MCF 10A (cell line): ENCODE measurements at regions not wholly inside any gene's neighbourhood (a gene's known extent, or its start where the extent isn't known, plus 50 kb on each side); places are given as distances from the start of the nearest gene placed in this dataset.

Experiments
- BruUV-seq: library from RNA; stranded (reverse); fragments of 400-500 nt; replicated peaks from 2 replicates; lab custom pipeline; 2021; lab: Mats Ljungman, UMichigan
- CTCF ChIA-PET: fragments of 300-600 bp; sonication (Branson Sonifier 250); formaldehyde crosslinking; extraction: SDS; loops from one replicate; lab custom pipeline; 2021; ENCODE audit warnings: antibody characterized with exemption, inconsistent platforms; lab: Yijun Ruan, JAX
- POLR2A ChIA-PET: fragments of 300-600, 350-650 bp; sonication (Branson Sonifier 250); formaldehyde crosslinking; extraction: SDS; loops from one replicate; lab custom pipeline; 2020; ENCODE audit warnings: antibody characterized with exemption, inconsistent platforms; lab: Yijun Ruan, JAX
- DNase-seq: peaks from one replicate; pipeline ENCODE4 v3.0.0-alpha.2; 2018; ENCODE audit not compliant: unreplicated experiment
- H3K27ac Mint-ChIP-seq: one replicate; pipeline ENCODE4 v1.8.0; 2022; ENCODE audit warnings: mild to moderate bottlenecking, low read depth, mixed read lengths; ENCODE audit not compliant: unreplicated experiment
- H3K27me3 Mint-ChIP-seq: one replicate; pipeline ENCODE4 v1.8.0; 2022; ENCODE audit warnings: mixed read lengths; ENCODE audit not compliant: insufficient read depth, unreplicated experiment
- H3K36me3 Mint-ChIP-seq: one replicate; pipeline ENCODE4 v1.8.0; 2022; ENCODE audit warnings: mild to moderate bottlenecking, moderate library complexity, mixed read lengths; ENCODE audit not compliant: insufficient read depth, unreplicated experiment
- H3K4me1 Mint-ChIP-seq: one replicate; pipeline ENCODE4 v1.8.0; 2022; ENCODE audit warnings: mixed read lengths; ENCODE audit not compliant: insufficient read depth, unreplicated experiment
- H3K4me3 Mint-ChIP-seq: one replicate; pipeline ENCODE4 v1.8.0; 2022; ENCODE audit warnings: mild to moderate bottlenecking, moderate library complexity, mixed read lengths; ENCODE audit not compliant: unreplicated experiment
- H3K9me3 Mint-ChIP-seq: one replicate; pipeline ENCODE4 v1.8.0; 2022; ENCODE audit warnings: mixed read lengths; ENCODE audit not compliant: unreplicated experiment
- intact Hi-C: fragments of 100-400 bp; cut with micrococcal nuclease; formaldehyde crosslinking; loops from 2 replicates; pipeline ENCODE4 v1.14.1; 2022
- TF ChIP-seq, protein P1 (sequence below): fragments of 200-600 bp; IDR thresholded peaks from one replicate; pipeline ENCODE4 v1.8.0; 2022; ENCODE audit warnings: antibody characterized with exemption, mild to moderate bottlenecking; ENCODE audit not compliant: unreplicated experiment

GRCh38 chr18:72612894-72613533 is 68.9 kb upstream of the CBLN2 start:
- no peaks in the 10 kb centered on the region for H3K27me3 Mint-ChIP-seq
- TF ChIP-seq, protein P1, sequence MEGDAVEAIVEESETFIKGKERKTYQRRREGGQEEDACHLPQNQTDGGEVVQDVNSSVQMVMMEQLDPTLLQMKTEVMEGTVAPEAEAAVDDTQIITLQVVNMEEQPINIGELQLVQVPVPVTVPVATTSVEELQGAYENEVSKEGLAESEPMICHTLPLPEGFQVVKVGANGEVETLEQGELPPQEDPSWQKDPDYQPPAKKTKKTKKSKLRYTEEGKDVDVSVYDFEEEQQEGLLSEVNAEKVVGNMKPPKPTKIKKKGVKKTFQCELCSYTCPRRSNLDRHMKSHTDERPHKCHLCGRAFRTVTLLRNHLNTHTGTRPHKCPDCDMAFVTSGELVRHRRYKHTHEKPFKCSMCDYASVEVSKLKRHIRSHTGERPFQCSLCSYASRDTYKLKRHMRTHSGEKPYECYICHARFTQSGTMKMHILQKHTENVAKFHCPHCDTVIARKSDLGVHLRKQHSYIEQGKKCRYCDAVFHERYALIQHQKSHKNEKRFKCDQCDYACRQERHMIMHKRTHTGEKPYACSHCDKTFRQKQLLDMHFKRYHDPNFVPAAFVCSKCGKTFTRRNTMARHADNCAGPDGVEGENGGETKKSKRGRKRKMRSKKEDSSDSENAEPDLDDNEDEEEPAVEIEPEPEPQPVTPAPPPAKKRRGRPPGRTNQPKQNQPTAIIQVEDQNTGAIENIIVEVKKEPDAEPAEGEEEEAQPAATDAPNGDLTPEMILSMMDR, result no peak
- no TSS peak for BruUV-seq
- H3K27ac Mint-ChIP-seq, result no peak overlapping the region
- peaks cover 6% of the 10 kb centered on the region for H3K4me1 Mint-ChIP-seq
- no peak for DNase-seq
- ChIA-PET CTCF (interaction anchor here (0.6 kb wide), 1 partner anchor 34 kb away, joined by 4 read pairs; no protein-coding TSS in a partner anchor), POLR2A (interaction anchor here (0.5 to 0.7 kb wide), 2 partner anchors 337 to 768 kb away, joined by 3 to 4 read pairs; no protein-coding TSS in a partner anchor)
- H3K4me3 Mint-ChIP-seq, result no peak overlapping the region
- no peaks in the 10 kb centered on the region for H3K36me3 Mint-ChIP-seq
- intact Hi-C loops, result no loop called here
- H3K9me3 Mint-ChIP-seq, result no peaks in the 10 kb centered on the region

GRCh38 chr18:72605376-72605775 is 61.2 kb upstream of the CBLN2 start:
- H3K4me3 Mint-ChIP-seq, result no peak overlapping the region
- intact Hi-C loops, result no loop called here
- BruUV-seq, result no TSS peak
- DNase-seq, result no peak
- CTCF ChIA-PET, result no interaction called here
- TF ChIP-seq, protein P1, result no peak
- no peaks in the 10 kb centered on the region for H3K27me3 Mint-ChIP-seq
- POLR2A ChIA-PET, result no interaction called here
- no peaks in the 10 kb centered on the region for H3K4me1 Mint-ChIP-seq
- H3K9me3 Mint-ChIP-seq, result no peaks in the 10 kb centered on the region
- H3K36me3 Mint-ChIP-seq, result no peaks in the 10 kb centered on the region
- no peak overlapping the region for H3K27ac Mint-ChIP-seq

- no peaks in the 10 kb centered on the region for H3K27me3 Mint-ChIP-seq
- no TSS peak for BruUV-seq
- no peaks in the 10 kb centered on the region for H3K4me1 Mint-ChIP-seq
- POLR2A ChIA-PET, result no interaction called here
- CTCF ChIA-PET, result interaction anchor here (0.6 kb wide), 1 partner anchor 1491 kb away, joined by 3 read pairs; no protein-coding TSS in a partner anchor
- H3K4me3 Mint-ChIP-seq, result no peak overlapping the region
- no peak for DNase-seq
- TF ChIP-seq, protein P1, result no peak
- no peaks in the 10 kb centered on the region for H3K9me3 Mint-ChIP-seq
- intact Hi-C loops, result no loop called here
- H3K36me3 Mint-ChIP-seq, result no peaks in the 10 kb centered on the region
- no peak overlapping the region for H3K27ac Mint-ChIP-seq
Measured at GRCh38 chr18:72601944-72602343, 57.8 kb upstream of the CBLN2 start.

DNA sequence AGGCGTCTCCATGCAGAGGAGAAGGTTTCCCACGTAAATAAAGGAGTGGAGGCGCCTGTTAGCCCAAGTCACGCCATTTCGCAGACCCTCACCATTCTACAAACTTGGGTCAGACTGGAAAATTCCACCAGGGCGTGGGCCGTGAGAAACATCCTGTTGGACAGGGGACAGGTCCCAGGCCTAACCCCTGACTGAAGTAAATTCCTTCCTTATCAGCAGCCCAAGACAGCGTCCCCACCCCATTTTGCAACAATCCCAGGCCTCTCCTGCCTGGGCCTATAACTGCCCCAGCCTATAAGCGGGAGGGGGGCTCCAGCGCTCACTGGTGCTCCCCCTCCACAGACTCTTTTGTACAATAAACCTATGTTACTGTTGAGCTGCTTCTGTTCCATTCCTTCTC is 57.3 kb upstream of the CBLN2 start:
- ChIA-PET CTCF (no interaction called here), POLR2A (interaction anchor here (0.6 kb wide), 1 partner anchor 1269 kb away, joined by 3 read pairs; no protein-coding TSS in a partner anchor)
- Mint-ChIP-seq H3K9me3 (no peaks in the 10 kb centered on the region), H3K27ac (no peak overlapping the region), H3K4me1 (no peaks in the 10 kb centered on the region), H3K27me3 (no peaks in the 10 kb centered on the region), H3K4me3 (no peak overlapping the region), H3K36me3 (no peaks in the 10 kb centered on the region)
- intact Hi-C loops, result no loop called here
- no peak for DNase-seq
- TF ChIP-seq, protein P1, result no peak
- no TSS peak for BruUV-seq
